GM18498 (cell line): ENCODE measurements at regions not wholly inside any gene's neighbourhood (a gene's known extent, or its start where the extent isn't known, plus 50 kb on each side); places are given as distances from the start of the nearest gene placed in this dataset.
A peak's percentile ranks its signal among the peaks of the same experiment; 100 is the strongest.
"Not testable (repeated sequence)": the region's sequence is repeated elsewhere in the genome, so short reads cannot be mapped to it uniquely, and the experiment has no call there.

Experiments used
- ATAC-seq: cut with Tn5 transposase; IDR thresholded peaks from one replicate; pipeline ENCODE4 v1.9.1; 2021; ENCODE audit warnings: mild to moderate bottlenecking, moderate library complexity; ENCODE audit not compliant: unreplicated experiment

DNA sequence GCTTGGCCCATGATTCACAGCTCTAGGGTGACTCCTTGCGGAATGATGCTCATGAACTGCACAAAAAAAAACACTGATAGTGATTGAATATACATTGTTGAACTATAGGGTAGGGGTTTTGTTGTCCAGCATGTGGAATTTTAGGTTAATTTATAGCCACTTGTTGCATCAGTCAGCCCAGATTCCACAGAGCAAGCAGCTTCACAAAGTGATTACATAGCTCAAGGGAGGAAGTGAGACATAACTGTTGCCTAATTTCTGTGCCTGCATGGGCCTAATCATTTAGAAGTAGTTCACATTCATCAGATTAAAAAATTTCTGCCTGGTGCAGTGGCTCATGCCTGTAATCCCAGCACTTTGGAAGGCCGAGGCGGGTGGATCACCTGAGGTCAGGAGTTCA, 142.2 kb upstream of the ZNF722 start:
- ATAC-seq: not testable (repeated sequence)

DNA sequence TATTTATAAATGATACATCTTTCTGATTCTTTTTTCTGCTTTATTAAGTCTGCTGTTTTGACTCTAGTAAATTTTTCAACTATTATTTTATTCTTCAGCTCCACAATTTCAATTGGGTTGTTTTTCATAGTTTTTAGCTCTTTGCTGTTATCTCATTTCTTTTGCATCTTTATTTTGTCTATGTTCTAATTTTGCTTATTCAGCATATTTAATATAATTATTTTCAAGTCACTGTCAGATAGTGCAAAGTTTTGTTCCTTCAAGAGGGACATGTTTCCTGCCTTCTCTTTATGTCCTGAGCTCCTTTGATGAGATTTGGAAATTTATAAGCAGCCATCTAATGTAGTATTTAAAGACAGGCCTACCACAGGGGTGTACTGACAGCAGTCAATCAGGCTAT, 131.5 kb upstream of the ZNF722 start:
- ATAC-seq: no peak

DNA sequence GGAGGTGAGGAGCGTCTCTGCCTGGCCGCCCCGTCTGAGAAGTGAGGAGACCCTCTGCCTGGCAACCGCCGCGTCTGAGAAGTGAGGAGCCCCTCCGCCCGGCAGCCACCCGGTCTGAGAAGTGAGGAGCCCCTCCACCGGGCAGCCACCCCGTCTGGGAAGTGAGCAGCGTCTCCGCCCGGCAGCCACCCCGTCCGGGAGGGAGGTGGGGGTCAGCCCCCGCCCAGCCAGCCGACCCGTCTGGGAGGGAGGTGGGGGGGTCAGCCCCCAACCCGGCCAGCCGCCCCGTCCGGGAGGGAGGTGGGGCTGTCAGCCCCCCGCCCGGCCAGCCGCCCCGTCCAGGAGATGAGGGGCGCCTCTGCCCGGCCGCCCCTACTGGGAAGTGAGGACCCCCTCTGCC, 124.4 kb upstream of the ZNF722 start:
- ATAC-seq: not testable (repeated sequence)

DNA sequence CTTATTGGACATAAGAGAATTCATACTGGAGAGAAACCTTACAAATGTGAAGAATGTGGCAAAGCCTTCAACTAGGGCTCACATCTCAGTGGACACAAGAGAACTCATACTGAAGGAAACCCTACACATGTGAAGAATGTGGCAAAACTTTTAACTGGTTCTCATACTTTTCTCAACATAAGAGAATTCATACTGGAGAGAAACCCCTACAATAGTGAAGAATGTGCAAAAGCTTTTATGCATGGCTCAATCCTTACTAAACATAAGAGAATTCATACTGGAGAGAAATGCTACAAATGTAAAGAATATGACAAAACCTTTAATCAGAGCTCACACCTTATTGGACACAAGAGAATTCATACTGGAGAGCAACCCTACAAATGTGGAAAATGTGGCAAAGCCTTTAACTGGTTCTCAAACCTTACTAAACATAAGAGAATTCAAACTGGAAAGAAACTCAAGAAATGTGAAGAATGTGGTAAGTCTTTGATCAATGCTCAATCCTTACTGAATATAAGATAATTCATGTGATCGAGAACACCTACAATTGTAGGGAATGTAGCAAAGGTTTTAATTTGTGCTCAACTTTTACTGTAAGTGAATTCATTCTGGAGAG, 121.8 kb upstream of the ZNF722 start:
- ATAC-seq: no peak

DNA sequence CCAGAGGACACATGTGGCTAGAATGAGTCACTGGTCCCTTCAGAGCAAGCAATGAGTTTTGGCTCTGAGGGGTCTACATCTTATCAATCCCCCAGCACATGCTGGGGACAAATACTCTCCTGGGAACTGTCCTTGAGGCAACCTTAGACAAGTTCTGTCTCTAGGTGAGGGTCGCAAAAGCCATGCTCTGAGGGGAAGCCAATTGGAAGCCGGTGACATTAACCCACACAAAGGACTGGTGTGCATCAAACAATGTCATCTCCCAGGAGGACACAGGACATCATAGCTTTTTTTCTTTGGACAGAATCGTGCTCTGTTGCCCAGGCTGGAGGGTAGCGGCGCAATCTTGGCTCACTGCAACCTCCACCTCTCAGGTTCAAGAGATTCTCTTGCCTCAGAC, 111.6 kb upstream of the ZNF722 start:
- ATAC-seq: no peak

DNA sequence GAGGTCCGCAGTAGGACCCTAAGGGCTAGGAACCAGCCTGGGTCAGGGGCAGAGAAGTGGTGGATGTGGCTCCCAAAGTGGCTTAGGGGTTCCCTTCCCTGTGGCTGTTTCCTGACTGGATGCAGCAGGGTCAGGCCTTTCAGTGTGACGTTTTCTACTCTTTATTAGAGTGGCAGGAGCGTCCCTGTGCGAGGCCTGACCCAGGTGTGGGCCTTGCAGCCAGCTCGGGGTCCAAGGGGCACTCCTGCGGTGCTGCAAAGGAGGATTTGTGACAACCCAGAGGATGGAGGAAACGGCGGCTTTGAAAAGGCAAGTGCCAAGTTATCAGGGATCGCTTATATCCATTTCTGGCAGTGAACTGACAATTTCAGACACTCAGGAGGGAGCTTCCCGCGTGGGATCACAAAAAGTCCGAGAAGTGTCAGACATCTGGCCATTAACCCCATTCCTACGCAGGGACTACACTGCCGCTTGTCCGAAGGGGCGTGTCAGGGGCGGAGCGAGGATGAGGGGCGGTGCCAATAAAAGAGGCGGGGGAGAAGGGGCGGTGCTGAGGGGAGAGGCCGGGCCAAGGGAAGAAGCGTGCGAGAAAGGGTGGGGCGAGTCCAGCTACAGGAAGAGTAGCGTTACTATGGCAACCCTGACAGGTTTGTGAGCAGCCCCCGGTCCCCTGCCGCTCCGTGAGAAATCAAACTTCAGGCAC, 98.8 kb upstream of the ZNF722 start:
- ATAC-seq: no peak

DNA sequence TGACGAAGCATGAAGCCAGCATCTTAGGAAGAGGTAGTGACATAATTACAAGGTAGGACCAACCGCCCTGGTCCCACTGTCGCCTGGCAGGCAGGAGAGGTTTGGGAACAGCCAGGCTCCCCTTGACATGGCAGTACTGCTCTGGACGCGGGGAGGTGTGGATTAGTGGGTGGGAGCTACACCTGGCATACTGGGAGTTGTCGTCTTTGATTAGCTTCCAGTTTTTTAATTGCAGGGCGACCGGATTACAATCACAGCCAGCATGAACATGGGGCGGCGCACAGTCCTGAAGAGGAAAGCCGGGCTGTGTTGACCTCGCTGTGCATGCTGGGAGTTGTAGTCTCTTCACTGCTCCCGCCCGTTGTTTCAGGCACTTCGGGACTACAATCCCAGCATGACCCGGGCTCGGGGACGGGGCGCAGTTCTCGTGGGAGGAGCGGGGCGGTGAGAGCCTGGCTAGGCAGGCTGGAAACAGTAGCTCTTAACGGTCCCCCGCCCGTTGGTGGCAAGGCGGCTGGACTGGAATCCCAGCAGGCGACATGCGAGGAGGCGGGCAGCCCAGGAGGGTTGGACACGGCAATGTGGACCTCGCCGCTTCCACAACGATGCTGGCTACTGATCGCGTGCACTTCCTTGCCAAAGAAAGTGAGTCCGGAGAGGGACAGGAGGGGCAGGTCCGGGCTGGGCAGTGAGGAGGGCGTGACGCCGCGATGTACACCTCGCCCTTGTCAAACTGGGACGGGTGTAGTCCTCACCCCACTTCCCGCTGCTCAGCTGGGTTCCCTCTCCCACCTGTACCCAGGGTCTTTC, 98.0 kb upstream of the ZNF722 start:
- no peak for ATAC-seq

DNA sequence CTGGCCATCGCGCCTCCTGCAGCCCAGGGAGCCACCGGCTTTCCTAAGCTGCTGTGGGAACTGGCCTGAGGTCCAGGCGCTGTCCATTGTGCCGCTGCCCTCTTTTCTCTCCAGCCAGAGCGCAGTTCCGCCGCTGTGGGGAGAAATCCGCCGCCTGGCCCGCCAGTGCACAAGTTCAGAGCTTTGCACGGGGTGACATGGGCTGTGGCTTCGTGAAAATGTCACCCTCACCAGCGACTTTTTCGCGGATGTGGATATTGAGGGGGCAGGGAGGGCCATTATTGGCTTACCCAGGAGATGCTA, 97.5 kb upstream of the ZNF722 start:
- ATAC-seq: not testable (repeated sequence)

DNA sequence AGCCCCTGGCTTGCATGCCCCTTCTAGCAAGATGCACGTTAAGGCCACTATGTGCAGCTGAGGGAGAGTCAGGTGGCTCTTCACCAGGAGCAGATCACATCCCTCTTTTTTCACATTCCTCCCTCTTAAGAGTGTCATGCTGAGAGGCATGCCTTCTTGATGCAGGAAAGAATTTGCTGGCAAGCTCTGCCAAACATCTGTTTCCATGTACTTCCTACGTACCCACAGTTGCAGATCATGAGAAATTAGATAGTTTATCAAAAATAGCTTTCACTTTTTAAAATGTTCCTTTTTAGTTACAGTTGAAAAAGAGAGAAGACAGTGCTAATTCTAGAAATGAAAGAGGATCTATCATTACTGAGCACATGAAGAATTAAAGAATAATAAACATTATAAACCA, 79.7 kb upstream of the ZNF722 start:
- ATAC-seq: no peak

DNA sequence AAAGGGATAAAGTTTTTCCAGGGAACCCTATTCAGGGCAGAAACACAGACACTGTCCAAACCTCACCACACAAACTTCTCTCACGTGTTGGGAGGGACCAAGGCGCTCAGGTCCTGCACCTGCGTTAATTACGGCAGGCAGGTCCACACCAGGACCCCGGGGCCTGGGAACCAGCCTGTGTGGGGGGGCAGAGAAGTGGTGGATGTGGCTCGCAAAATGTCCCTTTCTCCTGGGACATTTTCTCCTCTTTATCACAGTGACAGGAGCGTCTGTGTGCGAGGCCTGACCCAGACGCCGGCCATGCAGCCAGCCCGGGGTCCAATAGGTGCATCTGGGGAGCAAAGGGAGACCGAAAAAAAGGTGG, 73.4 kb upstream of the ZNF722 start:
- no peak for ATAC-seq

DNA sequence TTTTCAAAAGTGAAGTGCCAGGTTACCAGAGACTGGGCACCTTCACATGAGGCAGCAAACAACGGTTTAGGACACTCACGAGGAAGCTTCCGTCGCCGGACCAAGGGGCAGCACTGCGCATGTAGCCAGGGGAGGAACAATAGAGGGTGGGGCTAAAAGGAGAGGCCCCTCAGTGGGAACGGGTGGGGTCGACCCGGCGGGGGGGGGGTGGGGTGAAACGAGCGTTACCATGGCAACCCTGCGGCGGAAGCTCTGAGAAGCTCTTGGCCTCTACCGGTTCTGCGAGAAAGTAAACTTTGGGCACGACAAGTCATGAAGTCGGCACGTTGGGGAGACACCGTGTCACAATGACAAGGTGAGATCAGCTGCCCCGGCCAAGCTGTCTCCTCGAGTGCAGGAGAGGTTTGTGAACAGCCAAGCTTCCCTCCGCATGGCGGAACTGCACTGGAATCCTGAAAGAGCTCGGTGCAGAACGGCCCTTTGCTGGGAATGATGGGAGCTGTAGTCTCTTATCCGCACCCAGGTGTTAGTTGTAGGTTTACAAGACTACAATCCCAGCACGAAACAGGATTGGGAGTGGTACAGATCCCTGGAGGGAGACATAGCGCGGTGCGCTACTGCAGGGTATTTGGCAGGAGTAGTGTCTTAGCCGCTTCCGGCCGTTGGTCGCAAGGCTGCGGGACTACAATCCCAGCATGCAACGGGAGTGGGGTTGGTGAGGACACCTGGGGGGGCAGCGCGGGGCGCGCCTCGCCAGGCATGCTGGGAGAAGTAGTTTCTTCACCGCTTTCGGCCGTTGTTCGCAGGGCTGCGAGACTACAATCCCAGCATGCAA, 72.8 kb upstream of the ZNF722 start:
- peak; percentile 72 for ATAC-seq

DNA sequence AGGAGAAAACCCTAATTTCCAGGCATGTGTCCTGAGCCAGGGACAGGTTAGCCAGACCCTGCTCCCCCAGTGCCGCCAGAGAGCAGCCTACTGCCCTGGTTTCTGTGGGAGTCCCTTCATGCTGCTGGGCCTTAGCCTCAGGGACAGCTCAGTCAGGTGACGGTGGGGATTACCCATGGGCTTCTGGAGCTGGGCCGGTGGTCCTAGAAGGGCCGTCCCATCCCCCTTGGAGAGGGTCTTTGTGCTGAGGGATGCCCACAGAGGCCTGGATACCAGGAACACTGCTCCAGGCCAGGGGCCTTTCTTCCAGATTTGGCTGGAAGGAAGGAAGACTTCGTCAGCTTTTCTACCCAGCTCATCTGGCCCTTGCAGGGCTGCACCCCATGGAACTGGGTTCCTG, 71.4 kb upstream of the ZNF722 start:
- ATAC-seq: no peak

DNA sequence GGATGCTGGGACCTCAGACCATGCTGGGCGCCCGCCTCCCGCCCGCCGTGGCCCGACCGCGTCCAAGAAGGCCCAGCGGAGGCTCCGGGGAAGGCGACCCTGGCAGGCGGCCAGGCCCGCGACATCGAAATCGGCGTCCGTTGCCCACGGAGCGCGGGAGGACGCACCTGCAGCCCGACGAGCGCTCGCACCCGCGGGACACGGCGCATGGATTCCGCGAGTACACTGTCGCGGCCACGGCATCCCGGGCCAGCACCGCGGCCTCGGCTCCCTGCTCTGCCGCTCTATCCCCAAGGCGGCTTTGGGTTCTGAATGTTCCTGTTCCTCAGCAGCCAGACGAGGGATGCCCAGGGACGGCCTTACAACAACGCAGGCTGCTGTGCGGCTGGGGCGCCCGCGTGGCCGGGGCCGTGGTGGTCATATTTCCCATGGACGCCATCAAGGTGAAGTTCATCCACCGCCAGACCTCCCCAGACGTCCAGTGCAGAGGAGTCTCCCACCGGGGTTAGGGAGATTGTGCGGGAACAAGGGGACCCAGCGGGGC, 67.5 kb upstream of the ZNF722 start:
- no peak for ATAC-seq

DNA sequence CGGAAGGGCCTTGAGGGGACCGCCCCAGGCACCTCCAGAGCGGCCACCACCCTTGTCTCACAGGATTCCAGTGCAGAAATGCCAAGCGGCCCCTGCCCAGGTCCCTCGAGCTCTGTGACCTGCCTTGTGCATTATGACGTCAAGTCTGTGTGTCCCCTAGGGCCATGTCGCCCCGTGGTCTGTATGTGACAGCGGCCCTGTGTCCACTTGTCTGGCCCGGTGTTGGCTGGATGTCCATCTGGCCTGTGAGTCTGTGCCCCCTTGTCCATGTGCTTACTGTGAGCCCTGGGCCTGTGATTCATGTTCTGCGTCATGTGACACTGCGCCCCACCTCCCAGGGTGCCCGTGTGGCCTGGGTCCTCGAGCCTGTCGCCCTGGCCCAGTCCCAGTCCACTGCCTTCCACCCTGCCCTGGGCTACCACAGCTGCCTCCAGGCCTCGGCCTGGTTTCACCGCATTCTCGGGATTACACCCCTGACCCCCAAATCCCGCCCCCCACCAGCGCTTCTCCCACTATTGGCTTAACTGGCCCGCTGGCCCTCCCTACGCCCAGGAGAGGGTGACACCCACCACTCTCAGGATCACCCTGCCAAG, 66.6 kb upstream of the ZNF722 start:
- no peak for ATAC-seq
